HEK293T (cell line): ENCODE measurements at regions not wholly inside any gene's neighbourhood (a gene's known extent, or its start where the extent isn't known, plus 50 kb on each side); places are given as distances from the start of the nearest gene placed in this dataset.

Experiments used
- CTCF ChIA-PET: fragments of 350-600 bp; formaldehyde crosslinking; extraction: SDS; loops from one replicate; lab custom pipeline; 2021; ENCODE audit warnings: antibody characterized with exemption, inconsistent platforms; lab: Yijun Ruan, JAX
- POLR2A ChIA-PET: fragments of 350-600 bp; formaldehyde crosslinking; extraction: SDS; loops from one replicate; lab custom pipeline; 2020; ENCODE audit warnings: antibody characterized with exemption, inconsistent platforms; lab: Yijun Ruan, JAX
- DNase-seq: peaks from one replicate; pipeline ENCODE4 v3.0.0; 2012; ENCODE audit warnings: mixed read lengths; ENCODE audit errors: extremely low spot score
- ARNT ChIP-seq: fragments of 450-650 bp; IDR thresholded peaks from 2 replicates; pipeline ENCODE4 v1.6.1; 2017; ENCODE audit warnings: mild to moderate bottlenecking
- BHLHE40 ChIP-seq: fragments of 450-650 bp; IDR thresholded peaks from 2 replicates; pipeline ENCODE4 v1.6.1; 2016; ENCODE audit warnings: mild to moderate bottlenecking, moderate library complexity, borderline replicate concordance
- CTBP1 ChIP-seq: fragments of 450-650 bp; IDR thresholded peaks from 2 replicates; pipeline ENCODE4 v1.6.1; 2016; ENCODE audit warnings: borderline replicate concordance
- ELF4 ChIP-seq: fragments of 450-650 bp; IDR thresholded peaks from 2 replicates; pipeline ENCODE4 v1.6.1; 2017; ENCODE audit warnings: antibody characterized with exemption
- FOXA1 ChIP-seq: fragments of 450-650 bp; IDR thresholded peaks from 2 replicates; pipeline ENCODE4 v1.6.1; 2016; ENCODE audit warnings: mild to moderate bottlenecking
- FOXK2 ChIP-seq: fragments of 450-650 bp; IDR thresholded peaks from 2 replicates; pipeline ENCODE4 v1.6.1; 2016; ENCODE audit warnings: mild to moderate bottlenecking
- FOXM1 ChIP-seq: fragments of 450-650 bp; IDR thresholded peaks from 2 replicates; pipeline ENCODE4 v1.6.1; 2017; ENCODE audit warnings: mild to moderate bottlenecking, borderline replicate concordance
- HDGF ChIP-seq: fragments of 450-650 bp; IDR thresholded peaks from 2 replicates; pipeline ENCODE4 v1.6.1; 2017; ENCODE audit warnings: antibody characterized with exemption, borderline replicate concordance
- L3MBTL2 ChIP-seq: fragments of 450-650 bp; conservative IDR thresholded peaks from 2 replicates; pipeline ENCODE4 v1.6.1; 2016; ENCODE audit warnings: mild to moderate bottlenecking
- LEF1 ChIP-seq: fragments of 450-650 bp; IDR thresholded peaks from 2 replicates; pipeline ENCODE4 v1.6.1; 2017; ENCODE audit warnings: mild to moderate bottlenecking, borderline replicate concordance
- NFRKB ChIP-seq: fragments of 450-650 bp; IDR thresholded peaks from 2 replicates; pipeline ENCODE4 v1.6.1; 2016; ENCODE audit warnings: mild to moderate bottlenecking, moderate library complexity
- PKNOX1 ChIP-seq: fragments of 450-650 bp; IDR thresholded peaks from 2 replicates; pipeline ENCODE4 v1.6.1; 2016
- SP1 ChIP-seq: fragments of 450-650 bp; IDR thresholded peaks from 2 replicates; pipeline ENCODE4 v1.6.1; 2017
- SUZ12 ChIP-seq: fragments of 450-650 bp; IDR thresholded peaks from 2 replicates; pipeline ENCODE4 v1.6.1; 2016; ENCODE audit warnings: mild to moderate bottlenecking
- TARDBP ChIP-seq: fragments of 450-650 bp; IDR thresholded peaks from 2 replicates; pipeline ENCODE4 v1.6.1; 2016
- ZNF384 ChIP-seq: fragments of 450-650 bp; IDR thresholded peaks from 2 replicates; pipeline ENCODE4 v1.6.1; 2016

GRCh38 chr6:22067122-22067521 lies 229.7 kb downstream of the PRL start:
- no peak for TF ChIP-seq SP1
- DNase-seq: no peak
- CTCF ChIA-PET: no interaction called here
- POLR2A ChIA-PET: no interaction called here

- ChIA-PET POLR2A (no interaction called here), CTCF (interaction anchor here (0.5 kb wide), 1 partner anchor 478 kb away, joined by 3 read pairs; no protein-coding TSS in a partner anchor)
Measured at GRCh38 chr6:22067671-22068070, 229.2 kb downstream of the PRL start.

GRCh38 chr6:22068561-22069305 lies 228.1 kb downstream of the PRL start:
- ChIA-PET CTCF (no interaction called here), POLR2A (no interaction called here)
- DNase-seq: no peak

More at GRCh38 chr6:22067671-22068070, 229.2 kb downstream of the PRL start:
- no peak for TF ChIP-seq FOXA1
- TF ChIP-seq CTBP1: no peak
- no peak for TF ChIP-seq SUZ12
- no peak for TF ChIP-seq TARDBP
- TF ChIP-seq FOXM1: no peak
- TF ChIP-seq LEF1: no peak
- TF ChIP-seq L3MBTL2: no peak
- no peak for TF ChIP-seq FOXK2
- no peak for TF ChIP-seq ZNF384
- no peak for TF ChIP-seq ARNT
- TF ChIP-seq ELF4: no peak
- no peak for TF ChIP-seq HDGF
- no peak for TF ChIP-seq PKNOX1
- no peak for DNase-seq

GRCh38 chr6:22069306-22069800 lies 227.5 kb downstream of the PRL start:
- no peak for TF ChIP-seq BHLHE40
- TF ChIP-seq LEF1: no peak
- no peak for TF ChIP-seq TARDBP
- no peak for TF ChIP-seq FOXA1
- no peak for TF ChIP-seq FOXM1
- no peak for TF ChIP-seq HDGF
- TF ChIP-seq ARNT: no peak
- no peak for TF ChIP-seq PKNOX1
- TF ChIP-seq SUZ12: no peak
- TF ChIP-seq FOXK2: no peak
- TF ChIP-seq NFRKB: no peak
- ChIA-PET POLR2A (no interaction called here), CTCF (no interaction called here)
- DNase-seq: no peak

More at GRCh38 chr6:22068561-22069305, 228.1 kb downstream of the PRL start:
- TF ChIP-seq ARNT: no peak
- TF ChIP-seq SUZ12: no peak
- no peak for TF ChIP-seq PKNOX1
- no peak for TF ChIP-seq HDGF
- TF ChIP-seq BHLHE40: no peak
- TF ChIP-seq NFRKB: no peak
- TF ChIP-seq SP1: no peak
- no peak for TF ChIP-seq TARDBP
- TF ChIP-seq FOXK2: no peak
- no peak for TF ChIP-seq FOXM1
- TF ChIP-seq ELF4: no peak
- no peak for TF ChIP-seq LEF1
- TF ChIP-seq FOXA1: no peak
- TF ChIP-seq CTBP1: no peak
- TF ChIP-seq L3MBTL2: no peak

GRCh38 chr6:22071270-22072041 lies 225.4 kb downstream of the PRL start:
- TF ChIP-seq FOXM1 (no peak), ELF4 (no peak), FOXA1 (no peak), LEF1 (no peak), PKNOX1 (no peak), HDGF (no peak), ARNT (no peak), SUZ12 (no peak), FOXK2 (no peak)
- CTCF ChIA-PET: no interaction called here
- no peak for DNase-seq
- POLR2A ChIA-PET: no interaction called here
